ENCODE measurements at regions not wholly inside any gene's neighbourhood (a gene's known extent, or its start where the extent isn't known, plus 50 kb on each side); places are given as distances from the start of the nearest gene placed in this dataset.
"Not testable (repeated sequence)": the region's sequence is repeated elsewhere in the genome, so short reads cannot be mapped to it uniquely, and the experiment has no call there.

- DNase-seq = no peak
These were observed 256.0 kb downstream of the SV2B start for GRCh38 chr15:91356083-91356482.

- DNase-seq = no peak
These were observed 257.0 kb downstream of the SV2B start for GRCh38 chr15:91357011-91357410.

GRCh38 chr15:91357486-91357885, 257.4 kb downstream of the SV2B start:
- DNase-seq = no peak

- DNase-seq = no peak
These were observed 258.3 kb downstream of the SV2B start for GRCh38 chr15:91358405-91358804.

GRCh38 chr15:91361696-91362095, 261.6 kb downstream of the SV2B start:
- not testable (repeated sequence) for DNase-seq

- no peak for DNase-seq
These were observed 266.1 kb downstream of the SV2B start for GRCh38 chr15:91366111-91366510.

- DNase-seq = no peak
These were observed 268.6 kb downstream of the SV2B start for GRCh38 chr15:91368611-91369010.

GRCh38 chr15:91369823-91370222, 269.8 kb downstream of the SV2B start:
- DNase-seq = no peak

GRCh38 chr15:91371345-91371744, 271.3 kb downstream of the SV2B start:
- DNase-seq = not testable (repeated sequence)

- no peak for DNase-seq
These were observed 274.3 kb downstream of the SV2B start for GRCh38 chr15:91374336-91374735.

GRCh38 chr15:91376038-91376437, 276.0 kb downstream of the SV2B start:
- no peak for DNase-seq

GRCh38 chr15:91380114-91380513, 280.1 kb downstream of the SV2B start:
- no peak for DNase-seq

- DNase-seq = no peak
These were observed 283.5 kb downstream of the SV2B start for GRCh38 chr15:91383532-91383931.

GRCh38 chr15:91384189-91384730, 284.2 kb downstream of the SV2B start:
- no peak for DNase-seq

GRCh38 chr15:91385311-91385710, 285.3 kb downstream of the SV2B start:
- DNase-seq = no peak

GRCh38 chr15:91393186-91393585, 293.1 kb downstream of the SV2B start:
- DNase-seq = no peak

GRCh38 chr15:91400481-91400880, 300.4 kb downstream of the SV2B start:
- no peak for DNase-seq

- DNase-seq = no peak
These were observed 307.3 kb downstream of the SV2B start for GRCh38 chr15:91407269-91407889.

- no peak for DNase-seq
These were observed 308.5 kb downstream of the SV2B start for GRCh38 chr15:91408476-91409076.

- no peak for DNase-seq
These were observed 309.3 kb downstream of the SV2B start for GRCh38 chr15:91409387-91409786.

GRCh38 chr15:91411586-91411985, 311.5 kb downstream of the SV2B start:
- no peak for DNase-seq

- DNase-seq = no peak
These were observed 312.3 kb downstream of the SV2B start for GRCh38 chr15:91412138-91412928.

- DNase-seq = no peak
These were observed 313.1 kb downstream of the SV2B start for GRCh38 chr15:91413142-91413541.

GRCh38 chr15:91414124-91414523, 314.1 kb downstream of the SV2B start:
- DNase-seq = no peak
